ENCODE measurements at regions not wholly inside any gene's neighbourhood (a gene's known extent, or its start where the extent isn't known, plus 50 kb on each side); places are given as distances from the start of the nearest gene placed in this dataset.
"Not testable (repeated sequence)": the region's sequence is repeated elsewhere in the genome, so short reads cannot be mapped to it uniquely, and the experiment has no call there.

DNA sequence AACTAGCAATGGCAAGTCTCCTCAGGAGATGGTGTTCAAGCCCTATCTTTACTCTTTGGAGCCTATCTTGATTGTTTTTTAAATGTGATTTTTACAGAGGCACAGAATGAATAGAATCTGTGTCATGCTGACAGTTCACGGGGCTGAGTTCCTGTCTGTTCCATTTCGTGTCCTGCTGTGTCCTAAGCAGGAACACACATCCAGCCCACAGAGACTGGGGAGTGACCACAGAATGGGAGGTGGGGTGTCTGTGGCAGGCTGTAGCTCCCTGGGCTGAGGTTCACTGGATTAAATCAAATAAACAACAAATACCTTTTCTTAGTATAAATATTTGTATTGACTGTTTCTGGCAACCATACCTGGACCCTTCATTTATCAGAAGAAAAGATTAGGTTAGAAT is 73.4 kb upstream of the CARD11 start:
- ChIA-PET POLR2A (interaction anchor here (1.1 to 8.2 kb wide), 4 partner anchors 10 to 52 kb away, joined by 3 to 78 read pairs (median 38); no protein-coding TSS in a partner anchor), CTCF (interaction anchor here (0.6 to 1.5 kb wide), 3 partner anchors 7 to 258 kb away, joined by 4 to 5 read pairs (median 5); no protein-coding TSS in a partner anchor)
- peak; percentile 22 for DNase-seq
- Mint-ChIP-seq H3K9me3 (peaks cover 34% of the 10 kb centered on the region), H3K4me1 (peaks cover 93% of the 10 kb centered on the region), H3K27ac (peak overlapping the region; percentile 94), H3K4me3 (peak overlapping the region; percentile 90), H3K36me3 (ENCODE audit: low read depth) (peaks cover 66% of the 10 kb centered on the region), H3K27me3 (no peaks in the 10 kb centered on the region)

DNA sequence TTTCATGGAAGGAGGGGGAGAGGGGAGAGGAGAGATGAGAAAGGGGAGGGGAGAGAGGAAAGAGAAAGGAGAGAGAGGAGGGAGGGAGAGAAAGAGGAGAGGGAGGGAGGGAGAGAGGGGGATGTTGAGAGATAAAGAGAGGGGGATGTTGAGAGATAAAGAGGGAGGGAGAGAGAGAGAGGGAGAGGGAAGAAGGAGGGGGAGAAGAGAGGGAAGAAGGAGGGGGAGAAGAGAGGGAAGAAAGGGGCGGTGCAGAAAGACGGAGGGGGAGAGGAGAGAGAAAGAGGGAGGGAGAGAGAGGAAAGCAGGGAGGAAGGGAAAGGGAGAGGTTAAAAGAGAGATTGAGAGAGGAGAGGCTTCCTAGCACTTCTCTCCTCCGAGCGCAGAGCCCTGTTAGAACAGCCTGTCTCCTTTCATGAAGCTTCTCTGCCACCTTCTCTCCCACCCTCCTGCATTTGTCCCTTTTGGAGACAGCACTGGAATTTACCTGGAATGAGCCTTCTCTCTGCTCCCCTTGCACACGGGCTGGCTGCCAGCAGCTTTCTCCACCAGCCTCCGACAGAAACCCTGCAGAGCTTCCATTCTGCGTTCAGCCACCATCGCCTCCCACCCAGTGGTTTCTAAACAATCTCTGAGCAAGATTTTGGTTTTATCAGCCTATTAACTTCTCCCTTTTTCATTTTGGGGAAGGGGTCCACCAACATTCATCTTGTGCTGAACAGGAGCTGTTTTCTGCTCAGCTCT is 74.0 kb upstream of the CARD11 start:
- POLR2A ChIA-PET: interaction anchor here (1.1 to 8.2 kb wide), 5 partner anchors 11 to 52 kb away, joined by 3 to 78 read pairs (median 10); no protein-coding TSS in a partner anchor

DNA sequence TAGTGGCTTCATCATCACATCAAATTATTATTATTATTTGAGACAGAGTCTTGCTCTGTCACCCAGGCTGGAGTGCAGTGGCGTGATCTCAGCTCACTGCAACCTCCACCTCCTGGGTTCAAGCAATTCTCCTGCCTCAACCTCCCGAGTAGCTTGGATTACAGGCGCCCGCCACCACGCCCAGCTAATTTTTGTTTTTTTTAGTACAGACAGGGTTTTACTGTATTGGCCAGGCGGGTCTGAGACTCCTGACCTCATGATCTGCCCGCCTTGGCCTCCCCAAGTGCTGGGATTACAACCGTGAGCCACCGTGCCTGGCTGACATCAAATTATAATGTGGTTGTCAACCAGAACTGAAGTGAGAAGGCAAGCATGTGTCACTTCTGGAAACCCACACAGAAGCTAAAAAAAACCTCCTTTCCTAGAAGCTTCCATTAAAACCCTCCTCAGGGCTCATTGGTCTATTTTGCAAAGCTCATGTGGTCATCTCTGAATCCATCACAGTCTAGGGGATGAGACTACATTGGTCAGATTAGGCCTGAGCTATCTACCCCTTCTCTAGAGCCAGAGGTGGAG is 75.8 kb upstream of the CARD11 start:
- H3K4me1 Mint-ChIP-seq: peaks cover 71% of the 10 kb centered on the region

More for the DNA sequence above, 74.0 kb upstream of the CARD11 start:
- peaks cover 87% of the 10 kb centered on the region for H3K4me1 Mint-ChIP-seq
- H3K27me3 Mint-ChIP-seq: peaks cover 3% of the 10 kb centered on the region
- H3K27ac Mint-ChIP-seq: peak overlapping the region; percentile 94
- peaks cover 39% of the 10 kb centered on the region for H3K9me3 Mint-ChIP-seq
- CTCF ChIA-PET: interaction anchor here (0.6 to 1.5 kb wide), 10 partner anchors 8 to 258 kb away, joined by 3 to 5 read pairs (median 4); partner anchors contain the start of gene CARD11
- peak; percentile 57 for DNase-seq
- peak overlapping the region; percentile 90 for H3K4me3 Mint-ChIP-seq
- H3K36me3 Mint-ChIP-seq (ENCODE audit: low read depth): peaks cover 71% of the 10 kb centered on the region

DNA sequence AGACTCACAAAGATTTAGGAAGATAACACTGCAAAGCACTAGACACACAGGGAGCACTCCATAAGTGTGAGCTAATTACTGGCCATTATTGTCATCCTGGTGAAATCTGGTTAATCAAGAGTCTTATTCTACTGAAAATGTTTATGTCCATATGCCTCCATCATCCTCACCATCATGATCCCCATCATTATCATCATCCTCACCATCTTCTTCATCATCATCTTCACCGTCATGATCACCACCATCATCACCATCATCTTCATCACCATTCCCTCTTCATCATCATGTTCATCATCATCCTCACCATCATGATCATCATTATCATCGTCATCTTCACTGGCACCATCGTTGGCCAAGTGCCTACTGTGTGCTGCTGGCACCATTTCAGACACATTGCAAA is 76.3 kb upstream of the CARD11 start:
- ChIA-PET CTCF (interaction anchor here (1.3 to 2.2 kb wide), 3 partner anchors 13 to 54 kb away, joined by 3 to 9 read pairs (median 5); no protein-coding TSS in a partner anchor), POLR2A (interaction anchor here (0.6 to 8.2 kb wide), 12 partner anchors 9 to 129 kb away, joined by 3 to 78 read pairs (median 4); no protein-coding TSS in a partner anchor)
- H3K27ac Mint-ChIP-seq: peak overlapping the region; percentile 85
- DNase-seq: no peak
- H3K27me3 Mint-ChIP-seq: peaks cover 8% of the 10 kb centered on the region
- H3K4me3 Mint-ChIP-seq: peak overlapping the region; percentile 36
- peaks cover 56% of the 10 kb centered on the region for H3K36me3 Mint-ChIP-seq (ENCODE audit: low read depth)
- H3K4me1 Mint-ChIP-seq: peaks cover 65% of the 10 kb centered on the region
- H3K9me3 Mint-ChIP-seq: peaks cover 27% of the 10 kb centered on the region

More for the DNA sequence above, 75.8 kb upstream of the CARD11 start:
- Mint-ChIP-seq H3K27ac (peak overlapping the region; percentile 85), H3K9me3 (peaks cover 31% of the 10 kb centered on the region), H3K36me3 (ENCODE audit: low read depth) (peaks cover 60% of the 10 kb centered on the region)
- CTCF ChIA-PET: interaction anchor here (0.9 to 2.2 kb wide), 4 partner anchors 13 to 54 kb away, joined by 3 to 9 read pairs (median 4); no protein-coding TSS in a partner anchor
- not testable (repeated sequence) for DNase-seq, H3K4me3 Mint-ChIP-seq, H3K27me3 Mint-ChIP-seq
- POLR2A ChIA-PET: interaction anchor here (0.6 to 8.2 kb wide), 8 partner anchors 8 to 129 kb away, joined by 3 to 78 read pairs (median 4); no protein-coding TSS in a partner anchor

DNA sequence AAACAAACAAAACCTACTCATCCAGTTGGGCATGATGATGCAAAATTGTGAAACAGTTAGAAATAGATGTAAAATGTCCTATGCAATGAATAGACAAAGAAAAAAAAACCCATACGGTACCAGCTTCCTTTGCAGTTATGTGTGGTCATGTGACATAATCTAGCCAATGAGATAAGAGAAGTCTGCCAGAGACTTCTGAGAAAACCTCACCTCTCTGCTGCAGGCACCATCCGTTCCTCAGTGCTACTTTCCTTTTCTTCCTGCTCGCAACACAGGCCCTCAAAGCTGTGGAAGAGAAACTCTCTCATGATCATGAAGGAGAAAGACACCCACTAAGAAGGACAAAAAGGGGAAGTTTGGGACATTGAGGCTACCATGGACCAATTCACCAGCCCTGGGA is 76.8 kb upstream of the CARD11 start:
- H3K4me1 Mint-ChIP-seq: peaks cover 60% of the 10 kb centered on the region
- ChIA-PET CTCF (interaction anchor here (1.4 to 2.2 kb wide), 2 partner anchors 28 to 55 kb away, joined by 3 to 9 read pairs; no protein-coding TSS in a partner anchor), POLR2A (interaction anchor here (0.8 to 8.2 kb wide), 10 partner anchors 9 to 78 kb away, joined by 3 to 65 read pairs (median 4); no protein-coding TSS in a partner anchor)
- H3K27me3 Mint-ChIP-seq: peaks cover 8% of the 10 kb centered on the region
- peak; percentile 65 for DNase-seq
- H3K36me3 Mint-ChIP-seq (ENCODE audit: low read depth): peaks cover 51% of the 10 kb centered on the region
- H3K4me3 Mint-ChIP-seq: peak overlapping the region; percentile 36
- H3K27ac Mint-ChIP-seq: peak overlapping the region; percentile 85
- peaks cover 26% of the 10 kb centered on the region for H3K9me3 Mint-ChIP-seq

DNA sequence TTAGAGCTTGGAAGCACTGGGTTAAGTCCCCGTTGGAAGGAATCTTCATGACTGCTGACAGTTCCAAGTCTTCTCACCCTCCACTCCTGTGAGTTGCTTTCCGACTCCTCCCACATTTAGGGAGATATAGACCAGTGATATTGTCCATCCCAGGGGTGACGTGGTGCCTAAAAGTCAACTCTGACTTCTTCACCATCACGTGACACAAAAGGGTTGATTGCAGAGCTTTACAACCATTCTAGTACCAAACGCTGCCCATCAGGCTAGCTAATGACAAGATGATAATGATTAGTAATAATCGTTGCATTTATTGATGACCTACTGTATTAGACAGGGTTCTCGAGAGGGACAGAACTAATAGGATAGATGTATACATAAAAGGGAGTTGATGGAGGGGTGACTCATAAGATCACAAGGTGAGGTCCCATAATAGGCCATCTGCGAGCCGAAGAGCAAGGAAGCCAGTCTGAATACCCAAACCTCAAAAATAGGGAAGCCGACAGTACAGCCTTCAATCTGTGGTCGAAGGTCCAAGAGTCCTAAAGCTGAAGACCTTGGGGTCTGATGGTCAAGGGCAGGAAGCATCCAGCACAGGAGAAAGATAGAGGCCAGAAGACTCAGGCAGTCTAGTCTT is 85.3 kb upstream of the CARD11 start:
- H3K36me3 Mint-ChIP-seq (ENCODE audit: low read depth): peaks cover 10% of the 10 kb centered on the region
- H3K27me3 Mint-ChIP-seq: peaks cover 2% of the 10 kb centered on the region
- peaks cover 1% of the 10 kb centered on the region for H3K4me1 Mint-ChIP-seq
- H3K27ac Mint-ChIP-seq: no peak overlapping the region
- H3K9me3 Mint-ChIP-seq: peaks cover 27% of the 10 kb centered on the region
- no peak overlapping the region for H3K4me3 Mint-ChIP-seq
- no peak for DNase-seq
- CTCF ChIA-PET: no interaction called here
- POLR2A ChIA-PET: no interaction called here

DNA sequence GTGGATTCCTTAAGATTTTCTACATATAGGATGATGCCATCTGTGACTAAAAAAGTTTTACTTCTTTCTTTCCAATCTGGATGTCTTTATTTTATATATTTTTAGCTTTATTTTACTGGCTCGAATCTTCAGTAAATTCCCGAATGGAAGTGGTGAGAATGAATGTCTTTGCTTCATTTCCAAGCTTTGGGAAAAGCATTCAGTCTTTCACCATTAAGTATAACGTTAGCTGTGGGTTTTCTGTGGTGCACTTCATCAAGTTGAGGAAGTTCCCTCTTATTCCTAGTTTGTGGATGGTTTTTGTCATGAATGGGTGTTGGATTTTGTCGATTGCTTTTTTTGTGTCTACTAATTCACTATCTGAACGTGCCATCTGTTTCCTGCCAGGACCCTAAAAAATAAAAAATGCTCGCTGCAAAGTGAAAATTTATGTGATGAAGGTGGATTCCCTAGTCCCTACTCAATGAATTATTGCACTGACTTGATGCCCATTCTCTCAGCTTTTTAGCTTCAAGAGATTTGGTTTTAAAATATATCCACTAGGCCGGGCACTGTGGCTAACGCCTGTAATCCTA is 90.2 kb upstream of the CARD11 start:
- CTCF ChIA-PET: interaction anchor here (1.7 to 1.8 kb wide), 2 partner anchors 21 to 41 kb away, joined by 5 read pairs; no protein-coding TSS in a partner anchor
- peaks cover 3% of the 10 kb centered on the region for H3K36me3 Mint-ChIP-seq (ENCODE audit: low read depth)
- H3K4me3 Mint-ChIP-seq: no peak overlapping the region
- H3K4me1 Mint-ChIP-seq: peaks cover 3% of the 10 kb centered on the region
- POLR2A ChIA-PET: interaction anchor here (1.4 kb wide), 1 partner anchor 27 kb away, joined by 4 read pairs; no protein-coding TSS in a partner anchor
- H3K9me3 Mint-ChIP-seq: peaks cover 22% of the 10 kb centered on the region
- DNase-seq: no peak
- H3K27ac Mint-ChIP-seq: no peak overlapping the region
- H3K27me3 Mint-ChIP-seq: peaks cover 8% of the 10 kb centered on the region

DNA sequence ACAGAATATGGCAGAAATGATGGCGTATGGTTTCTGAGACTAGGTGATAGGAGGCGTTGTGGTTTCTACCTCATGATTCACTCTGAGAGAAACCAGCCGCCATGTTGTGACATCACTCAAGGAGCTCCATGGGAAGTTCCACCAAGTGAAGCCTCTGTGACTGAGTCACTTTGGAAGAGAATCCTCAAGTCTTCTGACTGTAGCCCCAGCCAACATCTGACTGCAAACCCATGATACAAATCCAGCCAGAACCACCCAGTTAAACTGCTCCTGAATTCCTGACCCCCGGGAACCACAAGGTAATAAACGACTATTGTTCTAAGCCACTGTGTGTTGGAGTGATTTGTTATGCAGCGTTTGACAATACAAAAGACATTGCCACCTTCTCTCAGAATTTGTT is 91.1 kb upstream of the CARD11 start:
- no peak for DNase-seq
- Mint-ChIP-seq H3K4me1 (peaks cover 1% of the 10 kb centered on the region), H3K9me3 (peaks cover 18% of the 10 kb centered on the region), H3K27me3 (peaks cover 8% of the 10 kb centered on the region), H3K27ac (no peak overlapping the region), H3K4me3 (no peak overlapping the region), H3K36me3 (ENCODE audit: low read depth) (no peaks in the 10 kb centered on the region)
- ChIA-PET CTCF (interaction anchor here (1.2 to 1.8 kb wide), 3 partner anchors 16 to 95 kb away, joined by 3 to 5 read pairs (median 3); no protein-coding TSS in a partner anchor), POLR2A (interaction anchor here (0.9 kb wide), 1 partner anchor 40 kb away, joined by 3 read pairs; no protein-coding TSS in a partner anchor)

DNA sequence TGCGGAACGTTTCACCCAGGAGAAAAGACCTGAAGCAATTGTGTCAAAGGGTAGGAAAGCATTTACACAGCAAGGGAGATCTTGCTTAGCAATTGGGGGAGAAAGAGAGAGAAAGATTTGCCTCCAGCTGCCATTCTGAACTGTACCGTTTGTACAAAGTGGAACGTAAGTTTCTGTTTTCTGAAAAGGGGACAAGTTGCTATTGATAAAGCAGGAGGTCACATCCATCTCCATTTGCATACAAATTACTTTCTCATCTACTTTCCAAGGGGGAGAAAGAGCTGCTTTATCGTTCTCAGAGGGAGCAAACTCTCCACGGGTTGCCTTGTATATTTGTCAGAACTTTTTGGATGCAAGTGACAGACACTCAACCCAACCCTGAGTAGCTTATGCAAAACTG is 92.0 kb upstream of the CARD11 start:
- ChIA-PET CTCF (interaction anchor here (0.6 to 1.8 kb wide), 6 partner anchors 16 to 96 kb away, joined by 3 to 5 read pairs (median 4); no protein-coding TSS in a partner anchor), POLR2A (interaction anchor here (0.9 kb wide), 1 partner anchor 41 kb away, joined by 3 read pairs; no protein-coding TSS in a partner anchor)
- Mint-ChIP-seq H3K36me3 (ENCODE audit: low read depth) (no peaks in the 10 kb centered on the region), H3K27ac (no peak overlapping the region), H3K4me1 (peaks cover 1% of the 10 kb centered on the region), H3K27me3 (peaks cover 8% of the 10 kb centered on the region), H3K9me3 (peaks cover 14% of the 10 kb centered on the region), H3K4me3 (no peak overlapping the region)
- no peak for DNase-seq

DNA sequence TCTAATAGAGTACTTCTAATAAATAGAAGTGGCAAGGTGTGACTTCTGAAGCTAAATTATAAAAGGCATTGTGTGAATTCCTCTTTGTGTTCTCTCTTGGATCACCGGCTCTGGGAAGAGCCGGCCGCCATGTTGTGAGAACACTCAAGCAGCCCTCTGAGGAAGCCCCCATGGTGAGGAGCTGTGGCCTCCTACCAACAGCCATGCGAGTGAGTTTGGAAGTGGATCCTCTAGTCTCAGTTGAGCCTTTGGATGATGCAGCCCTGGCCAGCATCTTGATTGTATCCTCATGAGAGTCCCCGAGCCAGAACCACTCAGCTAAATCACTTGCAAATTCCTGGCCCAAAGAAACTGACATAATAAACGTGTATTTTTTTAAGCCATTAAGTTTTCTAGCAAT is 94.5 kb upstream of the CARD11 start:
- ChIA-PET CTCF (no interaction called here), POLR2A (no interaction called here)
- Mint-ChIP-seq H3K27ac (no peak overlapping the region), H3K27me3 (peaks cover 13% of the 10 kb centered on the region), H3K36me3 (ENCODE audit: low read depth) (no peaks in the 10 kb centered on the region), H3K9me3 (peaks cover 4% of the 10 kb centered on the region), H3K4me3 (no peak overlapping the region), H3K4me1 (peaks cover 1% of the 10 kb centered on the region)
- DNase-seq: no peak

DNA sequence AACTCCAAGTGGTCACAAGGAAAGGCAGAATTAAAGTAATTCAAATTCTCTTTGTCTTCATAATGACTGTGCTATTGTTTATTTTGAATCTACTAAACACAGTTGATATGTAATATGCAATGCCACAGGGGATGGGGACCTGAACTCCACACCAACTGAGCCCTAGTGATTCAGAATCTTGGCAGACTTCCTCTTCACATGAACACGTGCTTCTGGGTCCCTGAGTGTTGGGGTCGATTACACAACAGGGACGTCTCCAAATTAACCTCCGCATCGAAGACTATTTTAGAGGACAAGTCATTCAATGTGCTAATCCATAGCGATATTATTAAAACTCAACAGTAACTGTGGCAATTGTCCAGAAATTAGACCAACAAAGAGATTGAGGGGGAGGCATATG is 95.3 kb upstream of the CARD11 start:
- peaks cover 1% of the 10 kb centered on the region for H3K4me1 Mint-ChIP-seq
- peaks cover 4% of the 10 kb centered on the region for H3K9me3 Mint-ChIP-seq
- CTCF ChIA-PET: no interaction called here
- H3K27me3 Mint-ChIP-seq: peaks cover 13% of the 10 kb centered on the region
- no peak for DNase-seq
- H3K27ac Mint-ChIP-seq: no peak overlapping the region
- H3K4me3 Mint-ChIP-seq: no peak overlapping the region
- H3K36me3 Mint-ChIP-seq (ENCODE audit: low read depth): no peaks in the 10 kb centered on the region
- POLR2A ChIA-PET: no interaction called here

DNA sequence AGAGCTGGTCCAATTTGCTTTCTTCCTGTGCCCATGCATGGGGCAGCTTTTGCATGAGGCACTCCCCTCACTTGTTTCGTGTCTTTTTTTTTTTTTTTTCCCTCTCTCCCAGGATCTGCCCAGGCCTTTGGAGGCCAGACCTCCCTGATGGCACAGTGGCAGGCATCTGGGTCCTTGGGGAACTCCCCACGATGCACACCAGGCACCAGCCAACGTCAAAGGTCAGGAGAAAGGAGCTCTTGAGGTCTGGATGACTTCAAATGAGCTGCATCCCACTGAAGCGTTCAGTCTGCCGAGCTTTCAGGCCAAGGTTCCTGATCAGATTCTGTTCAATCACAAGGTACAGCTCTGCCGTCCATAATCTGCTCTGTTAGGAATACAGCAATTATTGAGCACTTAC is 97.2 kb upstream of the CARD11 start:
- CTCF ChIA-PET: no interaction called here
- DNase-seq: no peak
- Mint-ChIP-seq H3K36me3 (ENCODE audit: low read depth) (no peaks in the 10 kb centered on the region), H3K9me3 (no peaks in the 10 kb centered on the region), H3K4me3 (no peak overlapping the region), H3K27me3 (peaks cover 10% of the 10 kb centered on the region), H3K4me1 (no peaks in the 10 kb centered on the region), H3K27ac (no peak overlapping the region)
- POLR2A ChIA-PET: no interaction called here

Measured in activated CD4-positive, alpha-beta memory T cell treated with anti-CD3 and anti-CD28 coated beads, Interleukin-2, amount 10 ng/mL, durations not matched to agents 7 days and 5 days (primary cell).